H9 (cell line): ENCODE measurements at regions not wholly inside any gene's neighbourhood (a gene's known extent, or its start where the extent isn't known, plus 50 kb on each side); places are given as distances from the start of the nearest gene placed in this dataset.

ENCODE experiments used
- DNase-seq: peaks from one replicate; pipeline ENCODE4 v3.0.0-alpha.2; 2017
- H2AFZ ChIP-seq: one replicate; pipeline ENCODE4 v1.6.1; 2013; ENCODE audit warnings: mild to moderate bottlenecking, low read length, control low read depth, moderate library complexity
- H2AK5ac ChIP-seq: 2 replicates; pipeline ENCODE4 v1.6.1; 2013; ENCODE audit warnings: low read length, control low read depth, mixed read lengths; ENCODE audit not compliant: insufficient read length
- H2BK120ac ChIP-seq: one replicate; pipeline ENCODE4 v1.6.1; 2013; ENCODE audit warnings: low read depth, mild to moderate bottlenecking, low read length, control low read depth, inconsistent platforms; ENCODE audit not compliant: poor library complexity, severe bottlenecking
- H2BK12ac ChIP-seq: 2 replicates; pipeline ENCODE4 v1.6.1; 2013; ENCODE audit warnings: low read length, control low read depth, mixed read lengths, low read depth; ENCODE audit not compliant: insufficient read length
- H2BK15ac ChIP-seq: 2 replicates; pipeline ENCODE4 v1.6.1; 2013; ENCODE audit warnings: low read depth, low read length, control low read depth
- H2BK20ac ChIP-seq: one replicate; pipeline ENCODE4 v1.6.1; 2013; ENCODE audit warnings: low read depth, mild to moderate bottlenecking, low read length, control low read depth, inconsistent platforms; ENCODE audit not compliant: poor library complexity, severe bottlenecking
- H2BK5ac ChIP-seq: 2 replicates; pipeline ENCODE4 v1.6.1; 2013; ENCODE audit warnings: low read length, control low read depth, mixed read lengths; ENCODE audit not compliant: insufficient read length
- H3K14ac ChIP-seq: 2 replicates; pipeline ENCODE4 v1.6.1; 2013; ENCODE audit warnings: low read length, control low read depth; ENCODE audit not compliant: insufficient read depth
- H3K18ac ChIP-seq: 2 replicates; pipeline ENCODE4 v1.6.1; 2013; ENCODE audit warnings: low read depth, mild to moderate bottlenecking, mixed read lengths, low read length, control low read depth; ENCODE audit not compliant: insufficient read length
- H3K23ac ChIP-seq: 2 replicates; pipeline ENCODE4 v1.6.1; 2013; ENCODE audit warnings: low read length, control low read depth, mixed read lengths, low read depth; ENCODE audit not compliant: insufficient read length
- H3K23me2 ChIP-seq: 2 replicates; pipeline ENCODE4 v1.6.1; 2013; ENCODE audit warnings: low read depth, mild to moderate bottlenecking, mixed read lengths, low read length, control low read depth; ENCODE audit not compliant: insufficient read length, poor library complexity, severe bottlenecking
- H3K27ac ChIP-seq: 2 replicates; pipeline ENCODE4 v1.5.1; 2013; ENCODE audit warnings: low read length, control low read depth, mixed read lengths, low read depth; ENCODE audit not compliant: insufficient read length
- H3K27me3 ChIP-seq: 2 replicates; pipeline ENCODE4 v1.6.1; 2013; ENCODE audit warnings: low read length, control low read depth, inconsistent platforms; ENCODE audit not compliant: insufficient read depth
- H3K4ac ChIP-seq: 2 replicates; pipeline ENCODE4 v1.6.1; 2013; ENCODE audit warnings: low read depth, mild to moderate bottlenecking, control low read depth, inconsistent platforms, low read length, moderate library complexity
- H3K4me1 ChIP-seq: 2 replicates; pipeline ENCODE4 v1.6.1; 2013; ENCODE audit warnings: low read length, control low read depth, inconsistent platforms; ENCODE audit not compliant: insufficient read depth
- H3K4me2 ChIP-seq: 2 replicates; pipeline ENCODE4 v1.6.1; 2013; ENCODE audit warnings: low read length, control low read depth, mixed read lengths; ENCODE audit not compliant: insufficient read length, insufficient read depth
- H3K56ac ChIP-seq: 2 replicates; pipeline ENCODE4 v1.6.1; 2013; ENCODE audit warnings: low read depth, mild to moderate bottlenecking, mixed read lengths, low read length, control low read depth; ENCODE audit not compliant: insufficient read length
- H3K79me1 ChIP-seq: 2 replicates; pipeline ENCODE4 v1.6.1; 2013; ENCODE audit warnings: low read depth, mild to moderate bottlenecking, moderate library complexity, low read length, control low read depth, inconsistent platforms; ENCODE audit not compliant: insufficient read depth, poor library complexity, severe bottlenecking
- H3K79me2 ChIP-seq: 2 replicates; pipeline ENCODE4 v1.6.1; 2013; ENCODE audit warnings: low read length, control low read depth, inconsistent platforms; ENCODE audit not compliant: insufficient read depth
- H3K9ac ChIP-seq: 2 replicates; pipeline ENCODE4 v1.6.1; 2013; ENCODE audit warnings: low read length, control low read depth, mixed read lengths; ENCODE audit not compliant: insufficient read length; ENCODE audit errors: extremely low read depth
- H3K9me3 ChIP-seq: one replicate; pipeline ENCODE4 v1.6.1; 2013; ENCODE audit warnings: low read depth, low read length, inconsistent platforms; ENCODE audit not compliant: control insufficient read depth
- H3T11ph ChIP-seq: one replicate; pipeline ENCODE4 v1.6.1; 2013; ENCODE audit warnings: mild to moderate bottlenecking, low read length, control low read depth, inconsistent platforms
- H4K20me1 ChIP-seq: one replicate; pipeline ENCODE4 v1.6.1; 2013; ENCODE audit not compliant: control insufficient read depth, insufficient read length, insufficient read depth
- H4K5ac ChIP-seq: 2 replicates; pipeline ENCODE4 v1.6.1; 2013; ENCODE audit warnings: low read depth, mild to moderate bottlenecking, mixed read lengths, low read length, control low read depth; ENCODE audit not compliant: insufficient read length
- H4K8ac ChIP-seq: replicated peaks from 2 replicates; pipeline ENCODE4 v1.6.1; 2013; ENCODE audit warnings: low read length, control low read depth, mixed read lengths, low read depth; ENCODE audit not compliant: insufficient read length
- H4K91ac ChIP-seq: 2 replicates; pipeline ENCODE4 v1.6.1; 2013; ENCODE audit warnings: low read depth, mild to moderate bottlenecking, moderate library complexity, mixed read lengths, low read length, control low read depth; ENCODE audit not compliant: insufficient read length
- H3K27ac Mint-ChIP-seq, 3 experiments: 2 replicates in 2 of 3; 3 replicates in 1 of 3; pipeline ENCODE4 v1.8.0; 2020 to 2021; ENCODE audit warnings: mixed read lengths in 3 of 3, mild to moderate bottlenecking in 1 of 3, moderate library complexity in 1 of 3
- H3K27me3 Mint-ChIP-seq: 2 replicates; pipeline ENCODE4 v1.8.0; 2021; ENCODE audit warnings: low read depth, mild to moderate bottlenecking, moderate library complexity, mixed read lengths
- H3K36me3 Mint-ChIP-seq, 3 experiments: 2 replicates in 2 of 3; 3 replicates in 1 of 3; pipeline ENCODE4 v1.8.0; 2020 to 2021; ENCODE audit warnings: low read depth in 3 of 3, mixed read lengths in 3 of 3; ENCODE audit not compliant: insufficient read depth in 1 of 3
- H3K4me1 Mint-ChIP-seq, 2 experiments: 2 replicates each; pipeline ENCODE4 v1.8.0; 2020; ENCODE audit warnings: mixed read lengths in 2 of 2
- H3K4me3 Mint-ChIP-seq, 2 experiments: 2 replicates in 1 of 2; 3 replicates in 1 of 2; pipeline ENCODE4 v1.8.0; 2020 to 2021; ENCODE audit warnings: mild to moderate bottlenecking in 2 of 2, mixed read lengths in 2 of 2, moderate library complexity in 1 of 2
- H3K9me3 Mint-ChIP-seq, 2 experiments: 2 replicates in 1 of 2; 3 replicates in 1 of 2; pipeline ENCODE4 v1.8.0; 2020; ENCODE audit warnings: mild to moderate bottlenecking in 2 of 2, mixed read lengths in 2 of 2, moderate library complexity in 1 of 2
- CTCF ChIP-seq: fragments of 200-600 bp; sonication (generic); conservative IDR thresholded peaks from 3 replicates; pipeline ENCODE4 v1.8.0; 2021; ENCODE audit warnings: antibody characterized with exemption, mild to moderate bottlenecking
- WGBS: extraction: QIAGEN DNeasy Blood & Tissue Kit; methylation state at CpG from one replicate; pipeline ENCODE4 v1.1.7; 2013; ENCODE audit warnings: missing lambda C conversion rate, low lambda C conversion rate, mixed read lengths; ENCODE audit not compliant: insufficient read length; ENCODE audit errors: extremely low coverage; 5-methylcytosine and 5-hydroxymethylcytosine counted together

- Mint-ChIP-seq H3K9me3 (no peaks in the 10 kb centered on the region; a peak in 1 of 5 replicates), H3K4me1 (peaks cover 12 to 14% of the 10 kb centered on the region in 2 experiments), H3K27me3 (no peaks in the 10 kb centered on the region), H3K4me3 (no peak overlapping the region), H3K27ac (no peak overlapping the region), H3K36me3 (peaks cover 0 to 2% (median 0%) of the 10 kb centered on the region in 3 experiments; a peak in 2 of 7 replicates)
- no peak for TF ChIP-seq CTCF
- Histone ChIP-seq H3K27me3 (no peaks in the 10 kb centered on the region), H2BK5ac (no peak overlapping the region), H3T11ph (no peak overlapping the region), H3K23ac (no peak overlapping the region), H3K9ac (no peak overlapping the region), H2BK120ac (no peak overlapping the region), H2BK12ac (no peak overlapping the region), H3K18ac (no peak overlapping the region), H3K27ac (no peak overlapping the region), H3K79me1 (no peaks in the 10 kb centered on the region), H2BK15ac (no peak overlapping the region), H3K4me2 (no peak overlapping the region), H4K5ac (no peak overlapping the region), H4K8ac (no peak overlapping the region), H4K20me1 (no peaks in the 10 kb centered on the region), H3K4me1 (no peaks in the 10 kb centered on the region), H2BK20ac (no peak overlapping the region), H3K4ac (no peak overlapping the region), H3K23me2 (no peaks in the 10 kb centered on the region), H4K91ac (no peak overlapping the region), H2AK5ac (no peak overlapping the region), H3K56ac (no peak overlapping the region), H3K14ac (no peak overlapping the region), H3K9me3 (no peaks in the 10 kb centered on the region), H3K79me2 (no peaks in the 10 kb centered on the region), H2AFZ (no peak overlapping the region)
- WGBS, result no CpG with 5 or more reads among the region's 2 CpGs
- DNase-seq, result no peak
Observed at GRCh38 chr21:34223376-34223775, 140.4 kb upstream of the KCNE2 start.
